OCI-LY7 (cell line): ENCODE measurements at regions not wholly inside any gene's neighbourhood (a gene's known extent, or its start where the extent isn't known, plus 50 kb on each side); places are given as distances from the start of the nearest gene placed in this dataset.

ENCODE experiments used
- BruUV-seq: library from RNA; stranded (reverse); fragments of 400-500 nt; replicated peaks from 2 replicates; lab custom pipeline; 2021; lab: Mats Ljungman, UMichigan
- CTCF ChIA-PET: fragments of 300-600 bp; sonication (Branson Sonifier 250); formaldehyde crosslinking; loops from one replicate; lab custom pipeline; 2022; ENCODE audit warnings: antibody characterized with exemption; ENCODE audit not compliant: unreplicated experiment; lab: Charles Lee
- POLR2A ChIA-PET: fragments of 300-600 bp; sonication (Branson Sonifier 250); formaldehyde crosslinking; loops from one replicate; lab custom pipeline; 2022; ENCODE audit warnings: antibody characterized with exemption; lab: Charles Lee
- DNase-seq: peaks from one replicate; pipeline ENCODE4 v3.0.0-alpha.2; 2015; ENCODE audit warnings: low spot score
- H2AFZ ChIP-seq: fragments of 200-600 bp; sonication (generic), shearing (Covaris generic); 2 replicates; pipeline ENCODE4 v1.6.1; 2014; ENCODE audit warnings: mild to moderate bottlenecking, antibody characterized with exemption, low read length, moderate library complexity
- H3K27ac ChIP-seq: fragments of 200-600 bp; sonication (generic); 2 replicates; pipeline ENCODE4 v1.5.1; 2014; ENCODE audit warnings: mixed run types, low read depth, mild to moderate bottlenecking, moderate library complexity, low read length, inconsistent platforms; ENCODE audit not compliant: poor library complexity, severe bottlenecking
- H3K36me3 ChIP-seq: fragments of 200-600 bp; sonication (generic); 2 replicates; pipeline ENCODE4 v1.6.1; 2014; ENCODE audit warnings: mild to moderate bottlenecking, antibody characterized with exemption, low read length, moderate library complexity, mixed read lengths; ENCODE audit not compliant: insufficient read depth
- H3K4me1 ChIP-seq: fragments of 200-600 bp; sonication (generic); 2 replicates; pipeline ENCODE4 v1.5.1; 2014; ENCODE audit warnings: mild to moderate bottlenecking, low read length; ENCODE audit not compliant: insufficient read depth, poor library complexity, severe bottlenecking
- H3K4me2 ChIP-seq: fragments of 200-600 bp; sonication (generic); 2 replicates; pipeline ENCODE4 v1.6.1; 2014; ENCODE audit warnings: mild to moderate bottlenecking, low read length
- H3K4me3 ChIP-seq: fragments of 200-600 bp; sonication (generic); 2 replicates; pipeline ENCODE4 v1.5.1; 2014; ENCODE audit warnings: mild to moderate bottlenecking, low read depth, low read length; ENCODE audit not compliant: poor library complexity, severe bottlenecking
- H3K79me2 ChIP-seq: fragments of 200-600 bp; sonication (generic); 2 replicates; pipeline ENCODE4 v1.6.1; 2016; ENCODE audit warnings: low read depth, mild to moderate bottlenecking, low read length, moderate library complexity, mixed read lengths; ENCODE audit not compliant: insufficient read depth
- H3K9me2 ChIP-seq: fragments of 200-600 bp; sonication (generic); 2 replicates; pipeline ENCODE4 v1.6.1; 2016; ENCODE audit warnings: mild to moderate bottlenecking, low read length, mixed read lengths; ENCODE audit not compliant: insufficient read depth
- H3K9me3 ChIP-seq: fragments of 200-600 bp; sonication (generic); 2 replicates; pipeline ENCODE4 v1.6.1; 2014; ENCODE audit warnings: mild to moderate bottlenecking, mixed run types, low read length, mixed read lengths
- H4K20me1 ChIP-seq: fragments of 200-600 bp; sonication (generic); 2 replicates; pipeline ENCODE4 v1.6.1; 2014; ENCODE audit warnings: mild to moderate bottlenecking, antibody characterized with exemption, low read length, moderate library complexity, mixed read lengths; ENCODE audit not compliant: insufficient read depth
- EZH2phosphoT487 ChIP-seq: fragments of 200-600 bp; sonication (generic); IDR thresholded peaks from 2 replicates; pipeline ENCODE4 v1.6.1; 2018; ENCODE audit warnings: low read depth, borderline replicate concordance, mild to moderate bottlenecking, mixed run types, antibody characterized with exemption, low read length, moderate library complexity, mixed read lengths
- intact Hi-C: fragments of 100-400 bp; cut with micrococcal nuclease; formaldehyde crosslinking; loops from one replicate; pipeline ENCODE4 v1.10.0; 2022; ENCODE audit not compliant: unreplicated experiment
- TF ChIP-seq, protein P1 (sequence below): fragments of 200-600 bp; sonication (generic); conservative IDR thresholded peaks from 2 replicates; pipeline ENCODE4 v1.5.1; 2014; ENCODE audit warnings: mild to moderate bottlenecking, antibody characterized with exemption, low read length, moderate library complexity, mixed read lengths

DNA sequence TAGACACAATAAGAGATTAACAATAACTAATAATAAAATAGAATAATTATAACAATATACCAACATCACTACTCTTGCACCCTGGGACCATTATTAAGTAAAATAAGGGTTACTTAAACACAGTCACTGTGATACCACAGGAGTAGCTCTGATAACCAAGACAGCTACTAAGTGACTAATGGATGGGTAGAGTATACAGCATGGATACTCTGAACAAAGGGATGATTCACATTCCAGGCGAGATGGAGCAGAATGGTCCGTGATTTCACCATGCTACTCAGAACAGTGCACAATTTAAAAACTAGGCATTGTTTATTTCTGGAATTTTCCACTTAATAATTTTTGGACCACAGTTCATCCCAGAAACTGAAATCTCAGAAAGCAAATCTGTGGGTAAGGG is 80.0 kb upstream of the FUT9 start:
- Histone ChIP-seq H3K9me2 (no peaks in the 10 kb centered on the region), H3K79me2 (no peaks in the 10 kb centered on the region), H2AFZ (no peak overlapping the region), H3K9me3 (no peaks in the 10 kb centered on the region), H3K4me1 (no peaks in the 10 kb centered on the region), H4K20me1 (no peaks in the 10 kb centered on the region), H3K4me3 (no peak overlapping the region), H3K27ac (no peak overlapping the region), H3K36me3 (no peaks in the 10 kb centered on the region), H3K4me2 (no peak overlapping the region)
- no peak for DNase-seq
- CTCF ChIA-PET: no interaction called here
- POLR2A ChIA-PET: interaction anchor here (1.2 to 1.4 kb wide), 2 partner anchors 15 to 68 kb away, joined by 3 to 4 read pairs; no protein-coding TSS in a partner anchor
- BruUV-seq: no TSS peak
- TF ChIP-seq, protein P1, sequence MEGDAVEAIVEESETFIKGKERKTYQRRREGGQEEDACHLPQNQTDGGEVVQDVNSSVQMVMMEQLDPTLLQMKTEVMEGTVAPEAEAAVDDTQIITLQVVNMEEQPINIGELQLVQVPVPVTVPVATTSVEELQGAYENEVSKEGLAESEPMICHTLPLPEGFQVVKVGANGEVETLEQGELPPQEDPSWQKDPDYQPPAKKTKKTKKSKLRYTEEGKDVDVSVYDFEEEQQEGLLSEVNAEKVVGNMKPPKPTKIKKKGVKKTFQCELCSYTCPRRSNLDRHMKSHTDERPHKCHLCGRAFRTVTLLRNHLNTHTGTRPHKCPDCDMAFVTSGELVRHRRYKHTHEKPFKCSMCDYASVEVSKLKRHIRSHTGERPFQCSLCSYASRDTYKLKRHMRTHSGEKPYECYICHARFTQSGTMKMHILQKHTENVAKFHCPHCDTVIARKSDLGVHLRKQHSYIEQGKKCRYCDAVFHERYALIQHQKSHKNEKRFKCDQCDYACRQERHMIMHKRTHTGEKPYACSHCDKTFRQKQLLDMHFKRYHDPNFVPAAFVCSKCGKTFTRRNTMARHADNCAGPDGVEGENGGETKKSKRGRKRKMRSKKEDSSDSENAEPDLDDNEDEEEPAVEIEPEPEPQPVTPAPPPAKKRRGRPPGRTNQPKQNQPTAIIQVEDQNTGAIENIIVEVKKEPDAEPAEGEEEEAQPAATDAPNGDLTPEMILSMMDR: no peak
- no peak for TF ChIP-seq EZH2phosphoT487
- intact Hi-C loops: no loop called here

GRCh38 chr6:95946906-95947305 is 68.9 kb upstream of the FUT9 start:
- no peaks in the 10 kb centered on the region for H3K9me3 ChIP-seq
- H3K4me2 ChIP-seq: no peak overlapping the region
- no peak overlapping the region for H2AFZ ChIP-seq
- TF ChIP-seq, protein P1: no peak
- TF ChIP-seq EZH2phosphoT487: no peak
- no peaks in the 10 kb centered on the region for H3K36me3 ChIP-seq
- no peaks in the 10 kb centered on the region for H3K4me1 ChIP-seq
- intact Hi-C loops: no loop called here
- no peaks in the 10 kb centered on the region for H3K9me2 ChIP-seq
- CTCF ChIA-PET: no interaction called here
- H3K4me3 ChIP-seq: no peak overlapping the region
- BruUV-seq: no TSS peak
- no peak overlapping the region for H3K27ac ChIP-seq
- DNase-seq: no peak
- no peaks in the 10 kb centered on the region for H3K79me2 ChIP-seq
- H4K20me1 ChIP-seq: no peaks in the 10 kb centered on the region
- POLR2A ChIA-PET: interaction anchor here (1.0 kb wide), 1 partner anchor 30 kb away, joined by 3 read pairs; no protein-coding TSS in a partner anchor

- Histone ChIP-seq H2AFZ (no peak overlapping the region), H3K9me2 (no peaks in the 10 kb centered on the region), H3K9me3 (no peaks in the 10 kb centered on the region), H3K27ac (no peak overlapping the region), H4K20me1 (no peaks in the 10 kb centered on the region), H3K4me3 (no peak overlapping the region), H3K4me1 (no peaks in the 10 kb centered on the region), H3K36me3 (no peaks in the 10 kb centered on the region), H3K79me2 (no peaks in the 10 kb centered on the region), H3K4me2 (no peak overlapping the region)
- POLR2A ChIA-PET: no interaction called here
- CTCF ChIA-PET: no interaction called here
- DNase-seq: no peak
- TF ChIP-seq, protein P1: no peak
- no TSS peak for BruUV-seq
- intact Hi-C loops: no loop called here
These were observed 67.5 kb upstream of the FUT9 start for GRCh38 chr6:95948324-95948723.
